Thyroid gland (tissue), 4 donors: ENCODE measurements at regions not wholly inside any gene's neighbourhood (a gene's known extent, or its start where the extent isn't known, plus 50 kb on each side); places are given as distances from the start of the nearest gene placed in this dataset.

ENCODE experiments used
- POLR2A ChIP-seq, 2 donors: fragments of 450-650 bp; IDR thresholded peaks; one replicate each; pipeline ENCODE4 v1.6.1; 2017; ENCODE audit warnings: antibody characterized with exemption in 2 of 2, mild to moderate bottlenecking in 2 of 2, moderate library complexity in 1 of 2
- TF ChIP-seq, protein P1 (sequence below), 6 experiments: fragments of 200-600 bp in 3 of 6; fragments of 450-650 bp in 3 of 6; sonication (generic) in 3 of 6; IDR thresholded peaks; one replicate each; pipeline ENCODE4 v1.5.1; 2016 to 2019; ENCODE audit warnings: antibody characterized with exemption in 6 of 6, mild to moderate bottlenecking in 2 of 6, inconsistent platforms in 1 of 6, moderate library complexity in 1 of 6

- TF ChIP-seq, protein P1, sequence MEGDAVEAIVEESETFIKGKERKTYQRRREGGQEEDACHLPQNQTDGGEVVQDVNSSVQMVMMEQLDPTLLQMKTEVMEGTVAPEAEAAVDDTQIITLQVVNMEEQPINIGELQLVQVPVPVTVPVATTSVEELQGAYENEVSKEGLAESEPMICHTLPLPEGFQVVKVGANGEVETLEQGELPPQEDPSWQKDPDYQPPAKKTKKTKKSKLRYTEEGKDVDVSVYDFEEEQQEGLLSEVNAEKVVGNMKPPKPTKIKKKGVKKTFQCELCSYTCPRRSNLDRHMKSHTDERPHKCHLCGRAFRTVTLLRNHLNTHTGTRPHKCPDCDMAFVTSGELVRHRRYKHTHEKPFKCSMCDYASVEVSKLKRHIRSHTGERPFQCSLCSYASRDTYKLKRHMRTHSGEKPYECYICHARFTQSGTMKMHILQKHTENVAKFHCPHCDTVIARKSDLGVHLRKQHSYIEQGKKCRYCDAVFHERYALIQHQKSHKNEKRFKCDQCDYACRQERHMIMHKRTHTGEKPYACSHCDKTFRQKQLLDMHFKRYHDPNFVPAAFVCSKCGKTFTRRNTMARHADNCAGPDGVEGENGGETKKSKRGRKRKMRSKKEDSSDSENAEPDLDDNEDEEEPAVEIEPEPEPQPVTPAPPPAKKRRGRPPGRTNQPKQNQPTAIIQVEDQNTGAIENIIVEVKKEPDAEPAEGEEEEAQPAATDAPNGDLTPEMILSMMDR (IDR thresholded peaks at IDR 0.05): no peak
- no peak for TF ChIP-seq POLR2A (IDR thresholded peaks at IDR 0.05)
Observed at GRCh38 chr10:62573929-62574328, 199.8 kb downstream of the ZNF365 start.
